HepG2 (cell line): ENCODE measurements at regions not wholly inside any gene's neighbourhood (a gene's known extent, or its start where the extent isn't known, plus 50 kb on each side); places are given as distances from the start of the nearest gene placed in this dataset.

ENCODE experiments used
- ATAC-seq: fragments of 200-7000 bp; cut with Tn5 transposase; 3 replicates; pipeline ENCODE4 v1.9.1; 2020; ENCODE audit warnings: mild to moderate bottlenecking, moderate library complexity
- BruUV-seq: library from RNA; stranded (reverse); fragments of 400-500 nt; replicated peaks from 2 replicates; lab custom pipeline; 2021; lab: Mats Ljungman, UMichigan
- CTCF ChIA-PET: fragments of 300-600 bp; formaldehyde crosslinking; extraction: SDS; loops from one replicate; lab custom pipeline; 2021; ENCODE audit warnings: low total read pairs, inconsistent platforms, low intra/inter-chr PET ratio; lab: Yijun Ruan, JAX
- POLR2A ChIA-PET: fragments of 350-600 bp; sonication (Branson Sonifier 250); formaldehyde crosslinking; loops from one replicate; lab custom pipeline; 2020; ENCODE audit warnings: antibody characterized with exemption, inconsistent platforms; lab: Yijun Ruan, JAX
- DNase-seq: peaks from one replicate; pipeline ENCODE4 v3.0.0-alpha.2; 2015; ENCODE audit warnings: low spot score
- FAIRE-seq: peaks from 3 replicates; lab custom pipeline; 2011; peaks lifted over from hg19 to GRCh38; lab: Jason Lieb, UNC
- H2AFZ ChIP-seq: one replicate; pipeline ENCODE4 v1.6.1; 2011; ENCODE audit warnings: low read length, inconsistent platforms
- H3K27ac ChIP-seq: fragments of 300-600 bp; 3 replicates; pipeline ENCODE4 v1.8.0; 2011; ENCODE audit warnings: mixed run types, mild to moderate bottlenecking, mixed read lengths, low read length, inconsistent platforms; ENCODE audit not compliant: insufficient read depth; ENCODE audit errors: extremely low read length
- H3K27me3 ChIP-seq, 2 experiments: fragments of 200-600 bp in 1 of 2; 2 replicates in 1 of 2; 3 replicates in 1 of 2; pipeline versions ENCODE4 v1.6.0 to v1.8.0; 2011; ENCODE audit warnings: low read length in 2 of 2, mild to moderate bottlenecking in 2 of 2, moderate library complexity in 2 of 2, inconsistent platforms in 1 of 2; ENCODE audit not compliant: insufficient read depth in 2 of 2, control insufficient read depth in 1 of 2
- H3K36me3 ChIP-seq, 2 experiments: fragments of 200-600 bp in 1 of 2; replicated peaks in 1 of 2; 2 replicates in 1 of 2; 3 replicates in 1 of 2; pipeline versions ENCODE4 v1.5.1 to v1.8.0; 2011; ENCODE audit warnings: low read length in 2 of 2, inconsistent platforms in 1 of 2; ENCODE audit not compliant: insufficient read depth in 2 of 2, control insufficient read depth in 1 of 2
- H3K4me1 ChIP-seq: 2 replicates; pipeline ENCODE4 v1.5.1; 2012; ENCODE audit warnings: low read length, inconsistent platforms; ENCODE audit not compliant: insufficient read depth
- H3K4me2 ChIP-seq: 2 replicates; pipeline ENCODE4 v1.6.0; 2011; ENCODE audit warnings: low read depth, low read length, inconsistent platforms
- H3K4me3 ChIP-seq, 3 experiments: fragments of 200-600 bp in 1 of 3; sonication (generic), shearing (Covaris generic) in 1 of 3; replicated peaks in 1 of 3; 2 replicates each; pipeline ENCODE4 v1.5.1; 2011 to 2016; ENCODE audit warnings: low read length in 3 of 3, inconsistent platforms in 2 of 3, low read depth in 2 of 3, mild to moderate bottlenecking in 2 of 3, control low read depth in 1 of 3, mixed read lengths in 1 of 3; ENCODE audit not compliant: insufficient read depth in 1 of 3
- H3K79me2 ChIP-seq: one replicate; pipeline ENCODE4 v1.6.1; 2011; ENCODE audit warnings: low read length, inconsistent platforms; ENCODE audit not compliant: insufficient read depth
- H3K9ac ChIP-seq: 2 replicates; pipeline ENCODE4 v1.6.0; 2011; ENCODE audit warnings: mild to moderate bottlenecking, low read depth, low read length, inconsistent platforms; ENCODE audit not compliant: insufficient read depth
- H3K9me3 ChIP-seq: 2 replicates; pipeline ENCODE4 v1.5.1; 2012; ENCODE audit warnings: mild to moderate bottlenecking, low read length
- H4K20me1 ChIP-seq: 2 replicates; pipeline ENCODE4 v1.6.0; 2011; ENCODE audit warnings: inconsistent platforms, mild to moderate bottlenecking, low read length, moderate library complexity; ENCODE audit not compliant: insufficient read depth
- ARNTL ChIP-seq: sonication (generic); formaldehyde crosslinking; IDR thresholded peaks from 2 replicates; pipeline ENCODE4 v1.4.0; 2020; ENCODE audit warnings: mild to moderate bottlenecking, missing genetic modification reagents
- ATAD3A ChIP-seq: sonication (generic); formaldehyde crosslinking; IDR thresholded peaks from 2 replicates; pipeline ENCODE4 v1.4.0; 2020; ENCODE audit warnings: missing genetic modification reagents
- CREM ChIP-seq, 2 experiments: sonication (generic) in 1 of 2; formaldehyde crosslinking in 1 of 2; IDR thresholded peaks; 2 replicates each; pipeline versions ENCODE4 v1.4.0 to v1.6.1; 2016 to 2020; ENCODE audit warnings: antibody characterized with exemption in 1 of 2, mild to moderate bottlenecking in 1 of 2, missing genetic modification reagents in 1 of 2
- KDM2A ChIP-seq: sonication (generic); formaldehyde crosslinking; IDR thresholded peaks from 2 replicates; pipeline ENCODE4 v1.4.0; 2020; ENCODE audit warnings: low read depth, missing genetic modification reagents, borderline replicate concordance
- NFYB ChIP-seq: sonication (generic); formaldehyde crosslinking; IDR thresholded peaks from 2 replicates; pipeline ENCODE4 v1.4.0; 2020; ENCODE audit warnings: missing genetic modification reagents
- RNF2 ChIP-seq: fragments of 450-650 bp; conservative IDR thresholded peaks from 2 replicates; pipeline ENCODE4 v1.6.1; 2016; ENCODE audit warnings: low read depth
- SIX4 ChIP-seq: sonication (generic); formaldehyde crosslinking; IDR thresholded peaks from 2 replicates; pipeline ENCODE4 v1.4.0; 2020; ENCODE audit warnings: missing genetic modification reagents
- STAG1 ChIP-seq: sonication (generic); formaldehyde crosslinking; IDR thresholded peaks from 2 replicates; pipeline ENCODE4 v1.4.0; 2020; ENCODE audit warnings: missing genetic modification reagents
- ZNF20 ChIP-seq: sonication (generic); formaldehyde crosslinking; IDR thresholded peaks from 2 replicates; pipeline ENCODE4 v1.4.0; 2020; ENCODE audit warnings: mild to moderate bottlenecking, moderate library complexity, missing genetic modification reagents
- ZNF343 ChIP-seq: sonication (generic); formaldehyde crosslinking; IDR thresholded peaks from 2 replicates; pipeline ENCODE4 v1.4.0; 2020; ENCODE audit warnings: mild to moderate bottlenecking, missing genetic modification reagents
- ZNF737 ChIP-seq: sonication (generic); formaldehyde crosslinking; IDR thresholded peaks from 2 replicates; pipeline ENCODE4 v1.5.0; 2020; ENCODE audit warnings: missing genetic modification reagents, mild to moderate bottlenecking, borderline replicate concordance
- WGBS: methylation state at CpG from one replicate; pipeline ENCODE4 v1.1.6; 2017; ENCODE audit warnings: low lambda C conversion rate; 5-methylcytosine and 5-hydroxymethylcytosine counted together
- in situ Hi-C: cut with HindIII; loops from 2 replicates; pipeline ENCODE4 v1.10.0; 2017; ENCODE audit warnings: low pct_unique_long_range_greater_than_20kb; ENCODE audit not compliant: extremely low pct_ligation_motif_present
- intact Hi-C: fragments of 100-400 bp; cut with micrococcal nuclease; formaldehyde crosslinking; loops from one replicate; pipeline ENCODE4 v1.10.0; 2022; ENCODE audit not compliant: unreplicated experiment
- TF ChIP-seq, protein P1 (sequence below): sonication (generic); formaldehyde crosslinking; IDR thresholded peaks from 2 replicates; pipeline ENCODE4 v1.4.0; 2020; ENCODE audit warnings: missing genetic modification reagents, low read depth, mild to moderate bottlenecking, borderline replicate concordance
- TF ChIP-seq, protein P2 (sequence below): sonication (generic); formaldehyde crosslinking; IDR thresholded peaks from 2 replicates; pipeline ENCODE4 v1.5.0; 2020; ENCODE audit warnings: missing genetic modification reagents
- TF ChIP-seq, protein P3 (sequence below): sonication (generic); formaldehyde crosslinking; IDR thresholded peaks from 2 replicates; pipeline ENCODE4 v1.5.0; 2020; ENCODE audit warnings: mild to moderate bottlenecking, missing genetic modification reagents, moderate library complexity
- TF ChIP-seq, protein P4 (sequence below): IDR thresholded peaks from 2 replicates; pipeline ENCODE4 v1.6.1; 2018; ENCODE audit warnings: missing genetic modification reagents, mild to moderate bottlenecking, missing compliant biosample characterization

DNA sequence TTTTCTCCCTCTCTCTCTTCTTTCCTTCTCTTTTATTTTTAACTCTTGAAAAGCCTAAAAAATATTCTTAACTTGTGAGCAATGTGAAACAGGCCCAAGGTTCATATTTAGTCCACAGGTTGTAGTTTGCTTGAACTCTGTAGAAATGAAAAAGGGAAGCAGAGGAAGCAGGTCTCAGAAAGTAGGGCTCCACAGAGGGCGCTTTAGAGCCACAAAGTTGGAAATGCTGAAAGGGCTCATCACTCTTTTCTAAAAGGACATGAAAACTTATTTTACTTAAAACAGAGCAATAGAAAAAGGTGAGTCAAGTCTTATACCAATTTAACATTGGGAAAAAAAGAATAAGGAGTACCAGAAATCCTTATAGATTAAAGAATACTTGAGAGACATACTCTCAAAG, 247.0 kb downstream of the USP25 start:
- no peaks in the 10 kb centered on the region for H3K27me3 ChIP-seq
- ChIA-PET POLR2A (no interaction called here), CTCF (no interaction called here)
- in situ Hi-C loops (no loop called here), intact Hi-C loops (no loop called here)
- no peak for ATAC-seq
- WGBS = 34% methylated on average over 1 of the region's 1 CpG
- BruUV-seq = no TSS peak
- no peaks in the 10 kb centered on the region for H3K36me3 ChIP-seq
- no peak for FAIRE-seq
- no peak for DNase-seq
- no peaks in the 10 kb centered on the region for H3K4me1 ChIP-seq
- no peaks in the 10 kb centered on the region for H3K79me2 ChIP-seq
- no peak overlapping the region for H3K9ac ChIP-seq
- H2AFZ ChIP-seq = no peak overlapping the region
- no peak overlapping the region for H3K4me2 ChIP-seq
- TF ChIP-seq SIX4 (CRISPR knock-in tag) = no peak
- TF ChIP-seq KDM2A (CRISPR knock-in tag) = no peak
- no peak for TF ChIP-seq ATAD3A (CRISPR knock-in tag)
- no peak for TF ChIP-seq ARNTL (CRISPR knock-in tag)
- TF ChIP-seq STAG1 (CRISPR knock-in tag) = peak; percentile 34; the same call in 1 of the 2 replicates
- TF ChIP-seq ZNF20 (CRISPR knock-in tag) = no peak
- no peak for TF ChIP-seq ZNF737 (CRISPR knock-in tag)
- TF ChIP-seq, protein P1, sequence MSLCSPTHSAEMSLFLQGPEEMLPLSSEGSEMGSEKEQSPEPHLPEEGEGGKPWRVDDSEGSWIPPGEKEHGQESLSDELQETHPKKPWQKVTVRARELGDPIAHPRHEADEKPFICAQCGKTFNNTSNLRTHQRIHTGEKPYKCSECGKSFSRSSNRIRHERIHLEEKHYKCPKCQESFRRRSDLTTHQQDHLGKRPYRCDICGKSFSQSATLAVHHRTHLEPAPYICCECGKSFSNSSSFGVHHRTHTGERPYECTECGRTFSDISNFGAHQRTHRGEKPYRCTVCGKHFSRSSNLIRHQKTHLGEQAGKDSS (CRISPR knock-in tag) = no peak
- no peak for TF ChIP-seq CREM (IDR thresholded peaks at IDR 0.05)
- TF ChIP-seq CREM (CRISPR knock-in tag; IDR thresholded peaks at IDR 0.05) = no peak
- TF ChIP-seq, protein P2, sequence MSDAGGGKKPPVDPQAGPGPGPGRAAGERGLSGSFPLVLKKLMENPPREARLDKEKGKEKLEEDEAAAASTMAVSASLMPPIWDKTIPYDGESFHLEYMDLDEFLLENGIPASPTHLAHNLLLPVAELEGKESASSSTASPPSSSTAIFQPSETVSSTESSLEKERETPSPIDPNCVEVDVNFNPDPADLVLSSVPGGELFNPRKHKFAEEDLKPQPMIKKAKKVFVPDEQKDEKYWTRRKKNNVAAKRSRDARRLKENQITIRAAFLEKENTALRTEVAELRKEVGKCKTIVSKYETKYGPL (CRISPR knock-in tag) = no peak
- TF ChIP-seq, protein P3, sequence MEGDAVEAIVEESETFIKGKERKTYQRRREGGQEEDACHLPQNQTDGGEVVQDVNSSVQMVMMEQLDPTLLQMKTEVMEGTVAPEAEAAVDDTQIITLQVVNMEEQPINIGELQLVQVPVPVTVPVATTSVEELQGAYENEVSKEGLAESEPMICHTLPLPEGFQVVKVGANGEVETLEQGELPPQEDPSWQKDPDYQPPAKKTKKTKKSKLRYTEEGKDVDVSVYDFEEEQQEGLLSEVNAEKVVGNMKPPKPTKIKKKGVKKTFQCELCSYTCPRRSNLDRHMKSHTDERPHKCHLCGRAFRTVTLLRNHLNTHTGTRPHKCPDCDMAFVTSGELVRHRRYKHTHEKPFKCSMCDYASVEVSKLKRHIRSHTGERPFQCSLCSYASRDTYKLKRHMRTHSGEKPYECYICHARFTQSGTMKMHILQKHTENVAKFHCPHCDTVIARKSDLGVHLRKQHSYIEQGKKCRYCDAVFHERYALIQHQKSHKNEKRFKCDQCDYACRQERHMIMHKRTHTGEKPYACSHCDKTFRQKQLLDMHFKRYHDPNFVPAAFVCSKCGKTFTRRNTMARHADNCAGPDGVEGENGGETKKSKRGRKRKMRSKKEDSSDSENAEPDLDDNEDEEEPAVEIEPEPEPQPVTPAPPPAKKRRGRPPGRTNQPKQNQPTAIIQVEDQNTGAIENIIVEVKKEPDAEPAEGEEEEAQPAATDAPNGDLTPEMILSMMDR = peak; percentile 26; the same call in 1 of the 2 replicates
- TF ChIP-seq ZNF343 (CRISPR knock-in tag) = no peak
- no peak for TF ChIP-seq NFYB (CRISPR knock-in tag)
- TF ChIP-seq, protein P4, sequence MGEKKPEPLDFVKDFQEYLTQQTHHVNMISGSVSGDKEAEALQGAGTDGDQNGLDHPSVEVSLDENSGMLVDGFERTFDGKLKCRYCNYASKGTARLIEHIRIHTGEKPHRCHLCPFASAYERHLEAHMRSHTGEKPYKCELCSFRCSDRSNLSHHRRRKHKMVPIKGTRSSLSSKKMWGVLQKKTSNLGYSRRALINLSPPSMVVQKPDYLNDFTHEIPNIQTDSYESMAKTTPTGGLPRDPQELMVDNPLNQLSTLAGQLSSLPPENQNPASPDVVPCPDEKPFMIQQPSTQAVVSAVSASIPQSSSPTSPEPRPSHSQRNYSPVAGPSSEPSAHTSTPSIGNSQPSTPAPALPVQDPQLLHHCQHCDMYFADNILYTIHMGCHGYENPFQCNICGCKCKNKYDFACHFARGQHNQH (CRISPR knock-in tag) = no peak
- TF ChIP-seq RNF2 = no peak
- no peaks in the 10 kb centered on the region for H4K20me1 ChIP-seq
- no peak overlapping the region for H3K4me3 ChIP-seq
- no peak overlapping the region for H3K27ac ChIP-seq
- no peaks in the 10 kb centered on the region for H3K9me3 ChIP-seq
